ENCODE measurements at regions not wholly inside any gene's neighbourhood (a gene's known extent, or its start where the extent isn't known, plus 50 kb on each side); places are given as distances from the start of the nearest gene placed in this dataset.

- H2BK120ac ChIP-seq (ENCODE audit: low read depth, low read length), result no peak overlapping the region
- TF ChIP-seq CHD1 (IDR thresholded peaks at IDR 0.05; ENCODE audit: low read depth, low read length), result no peak
- TF ChIP-seq USF2 (IDR thresholded peaks at IDR 0.05; ENCODE audit: low read depth, low read length), result no peak
- TF ChIP-seq MAZ (IDR thresholded peaks at IDR 0.05; ENCODE audit: borderline replicate concordance, low read depth, low read length), result no peak
- TF ChIP-seq CTCF (conservative IDR thresholded peaks at IDR 0.05; ENCODE audit: low read depth, low read length), result no peak
- no peak for TF ChIP-seq MXI1 (IDR thresholded peaks at IDR 0.05; ENCODE audit: borderline replicate concordance, low read depth, low read length)
- TF ChIP-seq RFX5 (IDR thresholded peaks at IDR 0.05; ENCODE audit: low read depth, low read length), result no peak
- no peak for TF ChIP-seq RCOR1 (IDR thresholded peaks at IDR 0.05; ENCODE audit: insufficient replicate concordance, low read length)
- TF ChIP-seq CEBPB (IDR thresholded peaks at IDR 0.05; ENCODE audit: low read depth, low read length), result no peak
- TF ChIP-seq POLR2A (IDR thresholded peaks at IDR 0.05; ENCODE audit: low read depth, low read length), result no peak
- TF ChIP-seq BHLHE40 (IDR thresholded peaks at IDR 0.05; ENCODE audit: low read depth, low read length), result no peak
- no peak for TF ChIP-seq ELK1 (IDR thresholded peaks at IDR 0.05; ENCODE audit: borderline replicate concordance, low read depth, low read length)
- no peak for TF ChIP-seq RAD21 (IDR thresholded peaks at IDR 0.05; ENCODE audit: low read length)
- no peak for TF ChIP-seq NFE2L2 (IDR thresholded peaks at IDR 0.05; ENCODE audit: low read depth, low read length)
- no peak for TF ChIP-seq MAFK (IDR thresholded peaks at IDR 0.05; ENCODE audit: low read depth, low read length)
- no peak for TF ChIP-seq SMC3 (IDR thresholded peaks at IDR 0.05; ENCODE audit: low read depth, low read length)
- TF ChIP-seq FOS (IDR thresholded peaks at IDR 0.05; ENCODE audit: low read depth, low read length), result no peak
- no peak overlapping the region for H3K9ac ChIP-seq (ENCODE audit: low read depth, low read length)
- no peak overlapping the region for H2BK5ac ChIP-seq (ENCODE audit: low read depth, low read length, poor library complexity, severe bottlenecking)
- intact Hi-C loops (cut with micrococcal nuclease) (no loop called here), in situ Hi-C loops (cut with MboI; ENCODE audit: low sequenced_read_pairs) (no loop called here), dilution Hi-C loops (cut with HindIII; ENCODE audit: low sequenced_read_pairs, unreplicated experiment) (no loop called here)
- H3K4me1 ChIP-seq (ENCODE audit: control insufficient read depth, insufficient read depth, low read length), result no peaks in the 10 kb centered on the region
- H4K91ac ChIP-seq (ENCODE audit: insufficient read depth, low read depth, low read length), result no peak overlapping the region
- CTCF ChIA-PET, result no interaction called here
- no peak overlapping the region for H2BK15ac ChIP-seq (ENCODE audit: low read depth, low read length)
- no peak overlapping the region for H3K4me2 ChIP-seq (ENCODE audit: low read depth, low read length)
- DNase-seq (no peak), ATAC-seq (ENCODE audit: low read depth) (no peak)
- H3K27me3 ChIP-seq (ENCODE audit: control insufficient read depth, insufficient read depth, low read length), result no peaks in the 10 kb centered on the region
- H3K9me1 ChIP-seq (ENCODE audit: insufficient read depth, low read length), result no peaks in the 10 kb centered on the region
- H2AK9ac ChIP-seq (replicated peaks; ENCODE audit: low read depth, low read length, poor library complexity), result no peak overlapping the region
- no peak overlapping the region for H2AK5ac ChIP-seq (ENCODE audit: low read depth, low read length)
- no peaks in the 10 kb centered on the region for H3K36me3 ChIP-seq (ENCODE audit: control insufficient read depth, insufficient read depth, low read length)
- POLR2A ChIA-PET (ENCODE audit: unreplicated experiment), result no interaction called here
- WGBS, 2 experiments (ENCODE audit: extremely low coverage in 2 of 2, insufficient read length in 1 of 2), result 80% methylated on average over 1 of the region's 6 CpGs; no CpG with 5 or more reads in 1 of the 2 experiments
- no peak overlapping the region for H3K56ac ChIP-seq (ENCODE audit: extremely low read depth, insufficient read depth, low read length)
- no peak overlapping the region for H4K5ac ChIP-seq (ENCODE audit: low read depth, low read length)
- H4K20me1 ChIP-seq (ENCODE audit: insufficient read depth, low read length), result no peaks in the 10 kb centered on the region
- no peak overlapping the region for H4K8ac ChIP-seq (ENCODE audit: low read depth in 2 of 2, low read length in 2 of 2)
- H3K9me3 ChIP-seq (ENCODE audit: control insufficient read depth, insufficient read depth, low read length), result peaks cover 6% of the 10 kb centered on the region
- no peak overlapping the region for H3K14ac ChIP-seq (replicated peaks; ENCODE audit: low read depth, low read length)
- no peak overlapping the region for H3K23ac ChIP-seq (ENCODE audit: low read depth, low read length)
- no peak overlapping the region for H3K4ac ChIP-seq (ENCODE audit: low read depth, low read length)
- no peak overlapping the region for H2AFZ ChIP-seq (replicated peaks; ENCODE audit: low read length, poor library complexity)
- H3K4me3 ChIP-seq (ENCODE audit: insufficient read depth, low read depth, low read length), result no peak overlapping the region
- H3K27ac ChIP-seq (ENCODE audit: insufficient read depth, low read length), result no peak overlapping the region
- no peak overlapping the region for H3K18ac ChIP-seq (ENCODE audit: low read depth, low read length)
- H3K79me1 ChIP-seq (ENCODE audit: low read depth in 1 of 2, low read length in 2 of 2), result no peaks in the 10 kb centered on the region
- H2BK20ac ChIP-seq (ENCODE audit: low read depth, low read length), result no peak overlapping the region
- BruUV-seq (replicated peaks), result no TSS peak
Measured at GRCh38 chr6:8574749-8575468, 139.6 kb upstream of the SLC35B3 start.
